Daoy (cell line): ENCODE measurements at regions not wholly inside any gene's neighbourhood (a gene's known extent, or its start where the extent isn't known, plus 50 kb on each side); places are given as distances from the start of the nearest gene placed in this dataset.
"Not testable (repeated sequence)": the region's sequence is repeated elsewhere in the genome, so short reads cannot be mapped to it uniquely, and the experiment has no call there.

Experiments
- DNase-seq: peaks from one replicate; pipeline ENCODE4 v3.0.0-alpha.2; 2015; ENCODE audit warnings: low read depth

DNA sequence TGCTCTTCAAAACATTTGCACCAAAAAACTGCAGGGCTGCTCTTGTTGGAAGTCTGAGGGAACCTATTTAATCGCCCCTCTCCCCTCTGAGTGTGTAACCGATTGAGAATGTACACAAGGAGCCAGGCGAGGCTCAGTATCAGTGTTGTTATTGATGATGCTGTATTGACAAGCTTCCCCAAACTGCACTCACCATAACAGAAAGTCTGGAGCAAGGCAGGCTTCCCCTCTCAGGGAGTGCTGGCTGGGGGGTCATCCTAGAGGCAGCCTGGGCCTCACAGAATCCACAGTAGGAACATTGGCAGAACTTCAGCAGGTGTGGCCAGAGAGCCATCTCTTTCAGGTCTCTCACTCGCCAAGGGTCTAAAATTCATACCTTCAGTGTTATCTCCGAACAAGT lies 58.1 kb upstream of the TUNAR start:
- DNase-seq: no peak

DNA sequence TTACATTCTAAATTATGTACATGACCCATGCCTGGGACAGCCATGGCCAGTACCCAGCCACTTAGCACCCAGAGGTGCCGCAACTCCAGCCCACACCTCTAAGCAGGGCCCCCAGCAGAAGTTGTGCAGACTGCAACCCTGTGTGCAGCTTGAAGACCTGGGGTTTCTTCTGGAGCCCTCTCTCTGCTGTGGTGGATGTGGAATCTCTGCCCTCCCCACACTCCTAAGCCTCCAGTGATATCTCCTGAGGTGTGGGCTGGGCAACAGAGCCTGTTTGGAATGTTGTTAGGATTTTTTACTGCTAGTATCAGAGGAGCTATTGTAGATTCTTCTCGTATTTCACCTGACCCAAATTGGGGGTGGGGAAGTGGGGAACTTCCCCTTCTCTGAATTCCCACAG lies 59.4 kb upstream of the TUNAR start:
- no peak for DNase-seq

GRCh38 chr14:95816539-95816938 lies 60.1 kb upstream of the TUNAR start:
- no peak for DNase-seq

DNA sequence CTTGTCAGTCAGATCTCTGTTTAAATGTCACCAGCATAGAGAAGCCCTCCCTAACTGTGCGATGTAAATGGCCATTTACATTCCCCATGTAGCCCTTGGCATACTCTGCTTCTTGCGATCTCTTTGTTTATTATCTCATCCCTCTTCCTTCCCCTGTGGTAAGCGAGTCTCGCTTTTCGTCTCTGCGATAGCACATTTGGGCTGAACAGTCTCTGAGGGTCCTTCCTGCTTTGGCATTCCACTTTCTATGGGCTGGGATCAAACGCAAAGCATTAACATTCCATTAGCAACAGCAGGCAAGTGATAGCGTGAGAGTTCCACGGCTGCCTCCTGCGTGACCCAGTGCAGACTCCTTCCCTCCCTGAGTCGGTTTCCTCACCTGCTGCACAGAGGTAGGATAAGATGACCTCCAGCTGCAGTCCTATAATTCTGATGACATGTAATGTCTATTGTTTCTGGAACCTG lies 61.4 kb upstream of the TUNAR start:
- no peak for DNase-seq

GRCh38 chr14:95814363-95815225 lies 62.0 kb upstream of the TUNAR start:
- DNase-seq: no peak

DNA sequence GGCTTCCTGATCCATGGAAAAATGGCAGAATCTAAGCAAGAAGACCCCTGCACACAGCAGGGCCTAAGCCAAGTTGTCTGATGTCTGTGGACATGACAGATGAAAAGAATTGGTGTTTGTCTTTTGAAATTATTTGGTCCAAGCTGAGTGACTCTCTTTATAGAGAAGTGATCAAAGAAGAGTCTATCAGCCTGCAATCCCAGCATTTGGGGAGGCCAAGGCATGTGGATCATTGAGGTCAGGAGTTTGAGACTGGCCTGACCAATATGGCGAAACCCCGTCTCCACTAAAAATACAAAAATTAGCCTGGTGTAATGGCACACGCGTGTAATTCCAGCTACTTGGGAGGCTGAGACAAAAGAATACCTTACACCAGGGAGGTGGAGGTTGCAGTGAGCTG lies 64.8 kb upstream of the TUNAR start:
- no peak for DNase-seq

GRCh38 chr14:95808371-95808770 lies 68.3 kb upstream of the TUNAR start:
- no peak for DNase-seq

DNA sequence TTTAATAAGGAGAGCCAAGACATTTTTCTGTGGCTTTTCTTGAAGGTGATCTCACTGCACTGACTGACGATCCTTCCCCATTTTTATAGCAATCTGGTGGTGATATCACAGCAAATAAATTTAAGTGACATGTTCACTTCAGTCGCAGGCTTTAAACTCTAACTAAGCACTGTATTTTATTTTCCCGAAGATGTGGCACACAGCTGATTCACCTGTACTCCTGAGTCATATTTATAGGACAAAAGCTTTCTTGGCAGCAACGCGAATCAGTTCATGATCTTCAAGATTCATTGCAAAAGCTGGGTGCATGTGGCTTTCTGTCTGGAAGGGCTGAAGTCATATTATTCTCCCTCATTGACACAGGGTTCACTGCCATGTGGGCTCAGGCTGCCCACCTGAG lies 79.8 kb upstream of the TUNAR start:
- DNase-seq: no peak

- DNase-seq: no peak
These were observed 74.0 kb upstream of the TCL1A start for GRCh38 chr14:95787941-95788340.

DNA sequence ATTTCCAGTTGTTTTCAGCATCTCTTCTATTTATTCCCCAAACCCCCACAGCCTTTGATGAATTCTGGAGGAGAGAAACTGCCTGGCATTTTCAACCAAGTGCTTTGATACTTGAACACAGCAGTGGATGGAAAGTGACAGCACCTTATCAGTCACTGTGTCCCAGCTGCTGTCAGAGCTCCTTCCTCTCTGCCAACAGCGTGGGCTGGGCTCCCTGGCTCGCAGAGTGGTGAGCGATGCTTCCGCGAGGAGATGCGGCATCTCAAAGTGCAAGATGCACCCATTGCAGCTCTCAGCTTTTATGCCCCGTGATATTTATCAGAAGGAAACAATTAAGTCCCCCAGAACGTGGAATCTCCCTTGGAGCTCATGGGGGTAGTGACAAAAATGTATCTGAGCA lies 72.6 kb upstream of the TCL1A start:
- no peak for DNase-seq

- DNase-seq: peak; percentile 25
These were observed 70.2 kb upstream of the TCL1A start for GRCh38 chr14:95784137-95784536.

- DNase-seq: no peak
These were observed 63.0 kb upstream of the TCL1A start for GRCh38 chr14:95776798-95777534.

- peak; percentile 61 for DNase-seq
These were observed 60.6 kb upstream of the TCL1A start for GRCh38 chr14:95774265-95775160.

GRCh38 chr14:95770777-95771176 lies 56.9 kb upstream of the TCL1A start:
- DNase-seq: peak; percentile 50

DNA sequence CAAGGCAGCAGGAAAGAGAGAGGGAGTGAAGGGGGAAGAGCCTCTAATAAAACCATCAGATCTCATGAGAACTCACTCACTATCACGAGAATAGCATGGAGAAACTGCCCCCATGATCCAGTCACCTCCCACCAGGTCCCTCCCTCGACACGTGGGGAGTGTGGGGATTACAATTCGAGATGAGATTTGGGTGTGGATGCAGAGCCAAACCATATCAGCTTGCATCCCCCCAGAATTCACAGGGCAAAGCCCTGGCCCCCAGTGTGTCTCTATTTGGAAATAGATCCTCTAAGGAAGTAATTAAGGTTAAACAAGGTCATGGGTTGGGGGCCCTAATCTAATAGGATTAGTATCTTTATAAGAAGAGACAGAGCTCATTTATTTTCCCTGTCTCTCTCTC lies 56.1 kb upstream of the TCL1A start:
- no peak for DNase-seq

- not testable (repeated sequence) for DNase-seq
These were observed 55.5 kb upstream of the TCL1A start for GRCh38 chr14:95769431-95769830.

GRCh38 chr14:95765051-95765450 lies 51.1 kb upstream of the TCL1A start:
- DNase-seq: no peak

DNA sequence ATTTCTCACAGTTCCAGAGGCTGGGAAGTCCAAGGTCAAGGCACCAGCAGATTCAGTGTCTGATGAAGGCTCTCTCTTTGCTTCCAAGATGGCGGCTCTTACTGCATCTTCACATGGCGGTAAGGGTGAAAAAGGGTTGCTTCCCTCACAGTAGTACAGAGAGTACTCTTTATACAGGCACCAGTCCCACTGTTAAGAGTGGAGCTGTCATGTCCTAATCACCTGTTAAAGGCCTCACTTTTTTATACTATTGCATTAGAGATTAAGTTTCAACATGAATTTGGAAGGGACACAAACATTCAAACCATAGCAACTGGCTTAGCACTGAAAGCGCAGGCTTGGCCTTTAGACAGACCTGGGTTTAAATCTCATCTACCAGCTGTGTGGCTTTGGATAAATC lies 50.0 kb upstream of the TCL1A start:
- DNase-seq: no peak
